ENCODE measurements at regions not wholly inside any gene's neighbourhood (a gene's known extent, or its start where the extent isn't known, plus 50 kb on each side); places are given as distances from the start of the nearest gene placed in this dataset.

DNA sequence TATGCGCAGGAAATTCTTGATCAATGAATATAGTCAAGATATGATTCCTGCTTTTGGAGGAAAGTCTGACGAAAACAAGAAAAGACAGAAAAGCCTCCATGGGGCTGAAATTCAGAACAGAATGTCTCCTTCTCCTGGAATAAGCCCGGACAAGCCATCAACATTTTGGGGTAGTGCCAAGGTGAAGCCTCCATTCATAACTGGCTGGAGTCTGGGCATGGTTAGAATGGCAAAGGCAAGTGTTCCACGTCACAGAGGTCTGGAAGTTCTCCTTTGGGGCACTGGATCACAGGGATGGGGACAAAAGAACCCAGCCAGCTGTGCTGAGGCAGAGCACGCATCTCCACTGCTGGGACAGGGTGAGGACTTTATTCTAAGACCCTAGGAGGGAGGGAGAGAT, 505.7 kb downstream of the CMPK2 start:
- DNase-seq = no peak

DNA sequence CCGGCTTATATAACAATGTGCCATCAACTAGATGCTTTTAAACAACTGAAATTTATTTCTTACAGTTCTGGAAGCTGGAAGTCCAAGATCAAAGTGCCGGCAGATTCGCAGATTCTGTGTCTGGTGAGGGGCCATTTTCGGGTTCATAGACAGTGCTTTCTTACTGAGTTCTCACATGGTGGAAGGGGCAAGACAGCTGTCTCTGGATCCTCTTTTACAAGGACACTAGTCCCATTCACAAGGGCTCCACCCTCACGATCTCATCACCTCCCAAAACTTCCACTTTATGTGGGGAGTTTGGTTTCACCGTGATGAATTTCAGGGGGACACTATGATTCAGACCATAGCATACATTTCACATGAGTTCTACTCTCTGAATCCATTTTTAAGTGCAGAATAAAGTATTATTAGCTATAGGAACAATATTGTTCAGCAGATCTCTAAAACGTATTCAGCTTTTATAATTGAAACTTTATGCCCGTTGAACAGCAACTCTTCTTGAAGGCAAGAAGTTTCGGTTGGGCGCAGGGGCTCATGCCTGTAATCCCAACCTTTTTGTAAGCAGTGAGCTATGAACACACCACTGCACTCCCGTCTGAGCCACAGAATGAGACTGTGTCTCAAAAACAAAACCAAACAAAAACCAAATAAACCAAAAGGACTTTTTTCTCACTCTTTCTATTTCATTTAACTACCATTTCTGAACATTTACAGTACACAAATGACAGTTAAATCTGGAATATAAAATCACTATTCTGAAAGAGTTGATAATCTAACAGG, 502.8 kb downstream of the CMPK2 start:
- no peak for DNase-seq

DNA sequence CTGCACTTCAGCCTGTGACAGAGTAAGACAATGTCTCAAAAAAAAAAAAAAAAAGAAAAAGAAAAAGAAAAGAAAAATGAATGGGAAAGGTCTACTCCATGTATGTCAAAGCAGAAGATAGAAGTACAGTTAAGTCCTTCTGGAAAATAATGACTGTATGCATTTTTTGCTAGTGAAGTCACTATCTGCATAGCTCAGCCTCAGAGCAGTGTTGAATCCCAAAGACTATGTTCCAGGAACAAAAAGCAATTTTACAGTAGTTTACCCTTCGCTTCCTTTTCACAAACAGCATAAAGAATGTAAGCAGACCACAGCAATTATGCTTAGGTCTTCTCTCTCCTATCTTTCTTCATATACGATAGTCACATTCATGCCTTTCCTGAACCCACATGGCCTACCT, 497.4 kb downstream of the CMPK2 start:
- DNase-seq = no peak

DNA sequence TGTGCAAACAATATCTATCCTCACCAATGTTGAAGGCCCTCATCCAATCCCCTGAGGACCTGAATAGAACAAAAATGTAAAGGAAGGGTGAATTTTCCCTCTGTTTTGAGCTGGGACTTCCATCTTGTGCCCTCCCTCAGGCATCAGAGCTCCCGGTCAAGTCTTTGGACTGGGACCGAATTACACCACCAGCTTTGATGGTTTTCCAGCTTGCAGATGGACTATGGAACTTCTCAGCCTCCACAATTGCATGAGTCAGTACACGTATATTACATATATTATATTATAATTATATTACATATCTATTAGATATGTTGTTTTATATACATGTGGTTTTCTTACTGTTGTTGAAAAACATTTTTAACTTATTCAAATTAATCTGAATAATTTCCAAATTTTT, 496.4 kb downstream of the CMPK2 start:
- no peak for DNase-seq

DNA sequence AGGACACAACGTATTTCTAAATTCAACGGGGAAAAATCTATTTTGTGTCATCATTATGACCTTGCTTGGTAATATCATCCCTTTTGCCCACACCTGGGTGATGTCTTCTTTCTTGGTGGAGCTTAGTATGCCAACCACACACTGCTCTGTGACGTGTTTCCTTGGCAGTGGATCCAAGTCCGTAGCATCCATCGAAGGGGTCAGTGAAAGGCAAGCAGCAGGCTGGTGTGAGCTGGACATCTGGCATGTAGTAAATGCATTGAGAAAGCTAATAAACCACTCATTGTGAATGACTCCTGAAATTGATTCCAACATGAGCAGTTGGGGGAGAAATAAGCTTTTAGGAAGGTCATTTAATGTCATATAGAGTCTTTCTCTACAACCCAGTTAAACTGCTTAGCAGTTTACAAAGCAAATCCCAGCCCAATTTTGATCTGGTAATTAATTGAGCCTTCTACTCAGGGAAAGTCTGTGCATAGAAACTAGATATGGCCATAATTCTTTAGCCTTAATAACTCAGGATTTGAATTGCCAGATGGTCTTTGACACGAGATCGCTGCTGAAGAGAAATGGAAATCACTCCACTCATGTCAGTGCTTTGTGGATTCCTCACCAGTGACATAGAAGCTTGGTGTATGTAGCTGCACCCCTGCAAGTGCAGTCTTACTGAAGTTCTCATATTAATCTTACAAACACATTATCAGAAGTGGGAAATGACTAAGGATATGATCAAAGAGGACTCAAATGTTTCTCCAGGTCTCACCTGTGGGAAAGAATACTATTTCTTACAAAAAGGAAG, 494.8 kb downstream of the CMPK2 start:
- no peak for DNase-seq

DNA sequence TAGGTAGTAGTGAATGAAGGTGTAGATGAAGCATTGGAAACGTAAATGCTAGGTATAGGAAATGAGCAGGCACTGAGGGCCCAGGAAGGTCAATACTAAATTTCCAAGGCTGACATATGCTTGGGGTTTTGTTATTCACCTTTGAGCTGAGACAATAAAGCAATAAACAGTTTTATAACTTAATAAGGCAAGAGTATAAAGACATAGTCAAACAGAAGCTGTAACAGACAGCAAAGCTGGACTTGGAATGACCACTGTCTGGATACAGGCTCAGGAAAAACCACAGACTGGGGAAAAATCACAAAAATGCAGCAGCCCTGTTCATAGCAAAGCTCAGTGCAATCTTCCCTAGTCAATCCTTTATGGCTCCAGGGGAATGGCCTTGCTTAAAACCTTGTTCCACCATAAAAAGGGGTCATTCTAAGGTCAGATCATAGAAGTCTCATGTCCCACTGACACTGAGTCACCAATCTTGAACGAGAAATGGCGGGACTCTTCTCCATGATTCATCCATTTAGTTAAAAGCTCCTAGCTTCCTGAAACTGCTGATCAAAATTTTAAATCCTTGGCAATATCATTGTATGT, 493.3 kb downstream of the CMPK2 start:
- DNase-seq = no peak

DNA sequence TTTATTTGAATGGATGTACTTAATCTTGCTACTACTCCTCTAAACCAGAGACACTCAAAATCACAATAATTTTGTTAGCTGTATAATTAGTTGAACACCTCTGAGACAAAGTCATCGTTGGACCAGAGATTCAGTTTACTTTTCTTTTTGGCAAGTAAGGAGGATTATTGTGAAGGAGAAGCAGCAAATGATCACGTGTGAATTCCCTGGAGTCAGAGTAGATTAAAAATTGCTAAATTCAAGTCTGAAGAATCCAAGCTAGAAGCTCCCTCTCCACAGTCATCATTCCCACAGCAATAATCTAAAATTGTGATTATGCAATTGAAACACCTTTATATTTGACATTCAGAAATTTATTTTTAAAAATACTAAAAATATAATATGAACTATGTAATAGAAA, 484.4 kb downstream of the CMPK2 start:
- DNase-seq = no peak

DNA sequence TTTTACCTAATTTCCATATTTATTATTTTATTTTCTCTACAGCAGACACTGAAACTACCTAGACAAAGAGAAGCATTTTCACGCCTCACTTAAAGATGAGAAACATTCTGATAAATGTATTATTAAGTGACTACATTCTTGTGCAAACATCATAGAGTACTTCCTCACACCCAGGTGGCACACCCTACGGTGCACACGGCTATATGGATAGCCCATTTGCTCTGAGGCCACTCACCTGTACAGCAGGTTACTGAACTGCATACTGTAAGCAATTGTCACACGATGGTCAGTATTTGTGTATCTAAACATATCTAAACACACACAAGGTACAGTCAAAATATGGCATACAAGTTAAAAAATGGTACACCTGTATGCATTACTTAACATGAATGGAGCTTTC, 481.4 kb downstream of the CMPK2 start:
- no peak for DNase-seq

DNA sequence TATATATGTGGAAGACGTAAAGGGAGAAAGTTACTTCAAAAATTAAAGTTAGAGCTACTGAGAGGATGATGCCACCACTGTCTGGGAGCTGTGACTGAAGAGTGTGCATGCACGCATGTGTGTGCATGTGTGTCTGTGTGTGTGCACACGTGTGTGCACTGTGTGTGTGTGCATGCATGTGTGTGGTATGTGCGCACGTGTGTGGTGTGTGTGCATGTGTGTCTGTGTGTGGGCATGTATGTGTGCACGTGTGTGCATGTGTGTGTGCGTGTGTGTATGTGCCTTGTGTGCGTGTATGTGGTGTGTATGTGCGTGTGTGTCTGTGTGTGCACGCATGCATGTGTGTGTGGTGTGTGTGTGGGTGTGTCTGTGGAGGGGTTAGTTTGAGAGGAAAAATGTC, 473.4 kb downstream of the CMPK2 start:
- DNase-seq = no peak

DNA sequence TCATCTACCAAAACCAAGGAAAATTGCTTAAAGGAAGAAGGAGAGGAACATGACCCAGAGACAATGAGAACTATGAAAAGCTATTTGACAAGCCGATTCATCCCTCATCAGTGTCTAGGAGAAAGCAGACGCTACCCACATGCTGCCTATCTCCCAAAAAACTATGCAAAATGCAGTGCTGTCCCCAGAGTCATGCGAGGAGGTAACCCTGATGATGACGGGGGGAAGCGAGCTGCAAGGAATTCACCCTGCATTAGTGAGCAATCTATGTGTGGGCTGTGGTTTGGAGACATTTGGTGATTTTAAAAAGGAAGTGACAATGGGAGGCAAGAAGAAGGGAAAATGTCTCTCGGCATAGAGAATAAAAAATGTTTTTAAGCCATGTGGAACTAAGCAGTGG, 472.7 kb downstream of the CMPK2 start:
- no peak for DNase-seq

DNA sequence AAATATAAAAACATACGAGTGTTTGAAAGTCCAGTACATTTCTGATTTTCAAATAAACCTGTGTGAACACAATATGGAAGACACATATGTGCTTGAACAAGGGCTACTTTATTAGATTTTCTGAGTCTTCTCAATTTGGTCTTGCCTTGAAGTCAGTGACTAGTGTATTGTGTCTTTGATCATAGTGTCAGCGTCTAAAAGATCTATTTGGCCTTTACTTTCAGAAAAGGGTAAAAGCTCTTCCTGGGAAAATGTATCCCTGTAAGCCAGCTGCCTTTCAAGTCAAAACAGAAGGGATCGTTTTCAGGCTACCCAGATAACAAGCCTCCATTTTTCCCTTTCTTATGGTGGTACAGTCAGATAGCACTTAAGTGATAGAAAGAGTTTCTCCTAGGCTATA, 471.9 kb downstream of the CMPK2 start:
- no peak for DNase-seq

DNA sequence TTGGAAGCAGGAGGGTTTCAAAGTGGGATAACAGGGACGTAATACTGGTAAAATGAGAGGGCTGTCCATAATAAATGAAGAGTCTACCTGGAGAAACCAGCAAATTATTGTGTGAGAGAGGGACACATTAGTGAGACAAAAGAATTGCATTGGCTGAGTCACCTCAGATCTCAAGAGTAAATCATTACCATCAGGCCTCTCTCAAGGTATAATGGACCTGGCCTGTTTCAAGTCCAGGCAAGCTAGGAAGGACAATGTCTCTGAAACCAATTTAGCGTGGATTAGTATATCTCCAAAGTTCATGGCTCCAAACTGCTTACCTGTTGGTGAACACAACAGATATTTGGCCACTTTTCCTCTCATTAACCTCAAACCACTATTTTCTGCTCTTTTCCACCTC, 471.4 kb downstream of the CMPK2 start:
- no peak for DNase-seq

DNA sequence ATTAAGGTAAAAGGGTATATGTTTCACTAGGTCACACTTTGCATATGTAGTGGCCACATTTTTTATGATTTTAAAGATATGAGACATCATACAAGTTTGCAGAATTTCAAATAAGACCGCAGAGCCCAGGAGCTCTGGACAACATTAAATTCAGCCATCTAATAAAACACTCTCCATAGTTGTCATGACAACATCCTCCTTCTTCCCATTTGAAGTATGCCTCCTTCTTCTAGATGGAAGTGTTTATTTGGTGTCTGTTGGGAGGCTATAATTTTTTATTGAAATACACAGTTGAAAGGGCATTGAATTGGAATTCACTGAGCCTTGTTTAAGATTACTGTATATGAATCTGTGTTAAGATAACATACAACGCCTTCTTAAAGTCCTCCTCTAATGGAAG, 467.3 kb downstream of the CMPK2 start:
- no peak for DNase-seq

DNA sequence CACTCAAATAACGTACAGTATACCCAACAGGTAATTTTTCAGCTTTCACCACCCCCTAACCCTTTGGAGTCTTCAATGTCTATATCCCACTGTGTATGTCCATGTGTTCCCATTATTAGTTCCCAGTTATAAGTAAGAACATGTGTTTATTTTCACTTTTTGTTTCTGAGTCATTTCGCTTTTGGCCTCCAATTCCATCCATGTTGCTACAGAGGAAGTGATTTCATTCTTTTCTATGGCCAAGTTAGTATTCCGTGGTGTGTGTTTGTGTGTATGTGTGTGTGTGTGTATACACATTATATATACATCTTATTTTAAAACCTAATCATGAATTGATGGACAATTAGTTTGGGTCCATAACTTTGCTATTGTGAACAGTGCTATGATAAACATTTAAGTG, 464.4 kb downstream of the CMPK2 start:
- DNase-seq = no peak

DNA sequence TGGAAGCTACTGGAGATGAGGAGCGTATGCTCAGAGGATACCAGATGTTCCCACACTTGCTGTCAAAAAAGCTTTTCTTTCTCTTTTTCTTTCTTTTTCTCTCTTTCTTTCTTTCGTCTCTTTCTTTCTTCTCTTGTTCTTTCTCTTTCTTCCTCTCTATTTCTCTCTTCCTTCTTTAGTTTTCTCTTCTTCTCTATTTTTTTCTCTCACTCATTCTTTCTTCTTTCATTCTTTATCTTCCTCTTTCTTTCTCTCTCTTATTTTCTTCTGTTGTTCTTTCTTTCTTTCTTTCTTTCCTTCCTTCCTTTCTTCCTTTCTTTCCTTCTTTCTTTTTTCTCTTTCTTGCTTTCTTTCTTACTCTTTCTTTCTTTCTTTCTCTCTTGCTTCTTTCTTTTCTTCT, 457.6 kb downstream of the CMPK2 start:
- DNase-seq = no peak

DNA sequence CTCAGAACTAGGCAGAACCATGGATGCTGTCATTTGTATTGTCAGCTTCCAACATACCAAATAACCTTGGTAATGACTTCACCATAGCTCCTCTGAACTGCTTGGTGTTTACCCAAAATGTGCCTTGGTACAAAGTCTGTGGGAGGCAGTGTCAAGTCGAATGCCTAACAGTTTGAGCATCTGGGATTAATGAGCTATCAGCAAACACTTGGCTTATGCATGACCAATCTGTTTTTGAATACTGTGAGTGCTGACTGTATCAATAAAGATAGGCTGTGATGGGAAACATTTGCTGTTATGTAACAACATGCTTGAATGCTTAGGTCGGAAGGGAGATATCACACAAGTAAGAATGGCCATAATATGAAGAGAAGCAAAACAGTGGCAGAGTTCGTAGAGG, 455.4 kb downstream of the CMPK2 start:
- no peak for DNase-seq

DNA sequence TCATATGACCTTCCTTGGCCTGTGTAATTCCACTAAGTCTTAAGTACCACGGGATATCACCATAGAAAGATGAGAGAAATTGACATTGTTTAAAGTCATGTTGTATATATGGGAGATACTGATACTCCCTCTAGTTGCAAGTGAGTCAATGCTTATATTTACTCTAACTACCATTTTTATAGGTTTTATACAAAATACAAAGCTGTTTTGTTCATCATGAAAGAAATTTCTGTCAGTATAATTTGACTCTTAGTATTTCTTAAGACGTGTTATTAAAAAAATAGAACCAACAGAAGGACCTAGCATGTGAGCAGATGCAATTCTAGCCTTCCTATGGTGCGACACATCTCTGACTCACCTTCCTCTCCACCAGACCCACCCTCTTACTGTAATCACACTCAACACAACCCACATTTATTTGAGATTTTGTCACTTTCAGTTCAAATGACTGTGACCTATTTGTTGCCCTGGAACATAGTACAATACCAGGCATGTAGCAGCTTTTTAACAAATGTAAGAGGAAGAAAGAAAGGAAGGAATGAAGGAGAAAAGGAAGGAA, 453.1 kb downstream of the CMPK2 start:
- DNase-seq = no peak

DNA sequence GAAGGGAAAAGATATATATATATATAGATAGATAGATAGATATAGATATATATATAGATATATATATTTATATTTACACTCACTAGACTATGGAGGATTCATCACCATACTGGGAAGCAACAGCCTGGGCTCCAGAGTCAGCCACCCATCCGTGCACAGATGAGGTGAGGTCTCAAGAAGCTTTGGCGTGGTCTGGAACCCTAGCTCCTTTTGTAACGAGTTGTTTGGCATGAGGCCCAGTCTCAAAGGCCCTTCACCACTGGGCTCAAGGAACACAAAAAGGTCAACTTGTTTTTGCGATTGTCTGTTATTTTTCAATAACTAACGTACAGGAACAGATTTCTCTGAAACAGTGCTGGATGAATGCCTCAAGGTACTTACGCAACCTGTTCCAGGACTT, 448.7 kb downstream of the CMPK2 start:
- no peak for DNase-seq

DNA sequence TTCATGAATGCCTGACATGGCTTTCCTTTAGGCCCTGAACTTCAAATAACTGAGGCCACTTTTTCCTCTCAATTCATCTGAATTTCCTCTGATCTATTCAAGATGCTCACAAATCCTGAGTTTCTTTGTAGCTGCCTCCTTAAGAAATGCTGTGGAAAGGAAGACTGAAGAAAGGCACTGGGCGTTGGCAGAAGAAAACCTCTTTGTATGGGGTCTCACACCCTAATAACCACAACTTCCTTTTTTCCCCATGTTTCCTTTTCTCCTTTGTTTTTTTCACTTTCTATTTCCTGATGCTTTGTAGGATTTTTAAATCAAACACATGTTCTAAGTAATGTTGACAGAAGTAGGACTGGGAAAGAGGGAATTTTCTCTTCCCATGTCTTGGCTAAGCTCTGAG, 447.4 kb downstream of the CMPK2 start:
- DNase-seq = no peak

DNA sequence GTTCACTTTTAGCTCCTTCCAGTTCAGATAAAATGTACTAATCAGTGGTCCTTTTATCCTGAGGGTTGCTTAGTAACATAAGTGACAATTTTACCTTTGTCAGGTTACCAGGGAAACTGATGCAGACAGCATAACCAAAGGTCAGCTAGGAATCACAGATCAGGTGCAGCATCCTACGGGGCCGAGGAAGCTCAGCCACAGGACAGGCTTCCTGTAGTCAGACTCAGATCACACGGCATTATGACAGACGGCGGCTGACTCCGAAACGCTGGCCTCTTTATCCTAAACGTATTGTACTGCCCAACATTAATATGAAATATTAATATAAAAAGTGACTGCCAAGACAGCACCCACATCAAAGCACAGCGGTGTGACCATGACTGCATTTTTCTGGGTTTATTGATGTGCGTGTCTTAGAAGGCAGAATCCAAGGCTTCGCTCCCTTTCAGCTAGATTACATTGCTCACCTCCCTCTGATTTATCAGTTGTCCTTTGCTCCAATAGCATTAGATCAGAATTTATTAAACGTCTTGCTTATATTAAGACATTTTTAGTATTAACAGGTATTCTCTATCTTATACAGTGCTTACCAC, 444.5 kb downstream of the CMPK2 start:
- no peak for DNase-seq

DNA sequence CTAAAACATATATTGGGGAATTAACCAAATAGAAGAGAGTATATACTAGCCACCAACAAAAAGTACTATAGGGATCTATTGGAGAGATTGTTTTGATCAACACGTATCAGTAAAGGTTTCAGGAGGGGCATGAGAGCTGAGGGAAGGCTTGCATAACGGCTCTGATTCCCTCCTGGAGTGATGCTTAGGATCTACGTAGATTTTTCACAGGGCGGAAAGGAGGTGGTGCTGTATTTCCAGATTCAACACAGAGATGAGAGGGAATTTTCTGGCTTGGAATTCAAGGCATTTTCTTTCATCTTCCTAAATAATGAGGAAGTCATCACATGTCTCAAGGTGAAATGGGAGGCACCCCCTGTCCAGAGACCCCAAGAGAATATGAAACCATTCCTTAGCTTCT, 443.8 kb downstream of the CMPK2 start:
- DNase-seq = no peak

DNA sequence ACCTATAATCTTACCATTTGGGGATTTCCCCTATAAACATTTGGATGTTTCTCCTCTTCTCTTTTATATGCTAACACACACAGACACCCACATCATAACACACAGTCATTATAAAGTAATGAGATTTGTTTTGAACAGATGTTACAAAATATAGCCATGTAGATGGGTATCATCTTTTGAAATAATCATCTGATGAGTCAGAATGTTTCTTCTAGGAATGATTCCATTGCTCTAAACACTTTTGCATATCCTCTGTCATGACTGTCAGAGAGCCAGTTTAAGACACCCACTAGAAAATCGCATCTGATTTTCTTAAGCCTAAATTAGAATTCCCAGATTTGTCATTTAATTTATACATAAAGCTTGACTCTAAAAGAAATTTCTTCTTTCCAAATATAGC, 442.6 kb downstream of the CMPK2 start:
- DNase-seq = no peak

DNA sequence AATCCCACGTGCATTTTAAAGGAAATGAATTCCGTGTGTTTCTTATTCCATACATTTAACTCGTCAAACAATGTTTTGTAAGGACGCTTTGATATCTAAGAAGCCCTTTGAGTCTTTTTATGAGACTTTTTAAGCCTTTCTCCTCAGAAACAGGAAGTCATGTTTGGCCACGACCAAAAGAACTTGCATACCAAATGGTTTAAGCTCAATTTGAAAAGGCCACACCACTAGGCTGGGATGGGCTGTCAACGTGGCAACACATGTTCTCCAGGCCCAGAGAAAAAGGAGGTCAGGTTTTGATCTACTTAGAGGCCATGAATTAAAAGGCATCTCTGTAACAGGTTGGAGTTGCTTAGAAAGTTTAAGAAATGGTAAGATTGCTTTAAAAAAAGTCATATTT, 441.8 kb downstream of the CMPK2 start:
- DNase-seq = no peak

DNA sequence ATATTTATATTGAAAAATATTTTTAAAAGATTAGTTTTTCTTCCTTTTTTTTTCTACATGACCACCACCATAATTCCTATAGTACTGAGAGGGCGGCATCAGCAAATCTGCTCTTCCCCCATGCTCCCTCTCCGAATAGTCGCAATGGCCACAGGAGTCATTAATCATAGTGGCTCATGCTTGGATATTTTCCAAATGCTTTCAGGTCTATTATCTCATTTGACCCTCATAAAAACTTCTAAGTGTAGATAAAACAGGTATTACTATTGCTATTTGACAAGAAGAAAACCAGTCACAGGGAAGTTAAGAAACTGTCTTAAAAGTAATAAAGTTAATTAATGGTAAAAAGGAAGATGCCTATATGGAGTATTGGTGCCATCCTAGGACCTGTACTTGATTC, 440.7 kb downstream of the CMPK2 start:
- DNase-seq = no peak
